Loucy (cell line): ENCODE measurements at regions not wholly inside any gene's neighbourhood (a gene's known extent, or its start where the extent isn't known, plus 50 kb on each side); places are given as distances from the start of the nearest gene placed in this dataset.

Experiments used
- H2AFZ ChIP-seq: fragments of 200-600 bp; sonication (generic); 2 replicates; pipeline ENCODE4 v1.6.0; 2016; ENCODE audit warnings: antibody characterized with exemption, mild to moderate bottlenecking, low read length, moderate library complexity
- H3F3A ChIP-seq: fragments of 200-600 bp; 2 replicates; pipeline ENCODE4 v1.6.0; 2016; ENCODE audit warnings: antibody characterized with exemption, low read depth, mild to moderate bottlenecking
- H3K27me3 ChIP-seq: fragments of 200-600 bp; sonication (generic); 2 replicates; pipeline ENCODE4 v1.6.1; 2014; ENCODE audit warnings: low read length, mild to moderate bottlenecking; ENCODE audit not compliant: insufficient read depth, poor library complexity, severe bottlenecking
- H3K36me3 ChIP-seq: fragments of 200-600 bp; sonication (generic); 2 replicates; pipeline ENCODE4 v1.6.1; 2016; ENCODE audit warnings: low read length; ENCODE audit not compliant: insufficient read depth
- H3K4me1 ChIP-seq: fragments of 200-600 bp; sonication (generic); 2 replicates; pipeline ENCODE4 v1.5.1; 2014; ENCODE audit warnings: low read length, mild to moderate bottlenecking; ENCODE audit not compliant: insufficient read depth, poor library complexity, severe bottlenecking
- H3K4me2 ChIP-seq: fragments of 200-600 bp; sonication (generic); 2 replicates; pipeline ENCODE4 v1.6.0; 2014; ENCODE audit warnings: antibody characterized with exemption, low read length, low read depth, mild to moderate bottlenecking; ENCODE audit not compliant: poor library complexity, severe bottlenecking
- H3K4me3 ChIP-seq: fragments of 200-600 bp; sonication (generic); 2 replicates; pipeline ENCODE4 v1.5.1; 2014; ENCODE audit warnings: low read length, mild to moderate bottlenecking, mixed read lengths; ENCODE audit not compliant: poor library complexity, severe bottlenecking
- H3K79me2 ChIP-seq: fragments of 200-600 bp; sonication (generic); 2 replicates; pipeline ENCODE4 v1.6.1; 2014; ENCODE audit warnings: low read length; ENCODE audit not compliant: insufficient read depth
- H3K9ac ChIP-seq: fragments of 200-600 bp; sonication (generic); 2 replicates; pipeline ENCODE4 v1.6.0; 2014; ENCODE audit warnings: mild to moderate bottlenecking, low read depth, low read length, moderate library complexity; ENCODE audit not compliant: poor library complexity, severe bottlenecking
- H3K9me2 ChIP-seq: fragments of 200-600 bp; sonication (generic); replicated peaks from 2 replicates; pipeline ENCODE4 v1.6.1; 2016; ENCODE audit warnings: low read depth, low read length, mixed read lengths
- H3K9me3 ChIP-seq: fragments of 200-600 bp; sonication (generic); 2 replicates; pipeline ENCODE4 v1.6.1; 2014; ENCODE audit warnings: mild to moderate bottlenecking, antibody characterized with exemption, low read length, low read depth; ENCODE audit not compliant: insufficient read depth
- H4K20me1 ChIP-seq: fragments of 200-600 bp; sonication (generic); 2 replicates; pipeline ENCODE4 v1.6.0; 2014; ENCODE audit warnings: antibody characterized with exemption, low read length, mild to moderate bottlenecking; ENCODE audit not compliant: insufficient read depth, poor library complexity, severe bottlenecking
- EZH2phosphoT487 ChIP-seq: fragments of 200-600 bp; IDR thresholded peaks from 2 replicates; pipeline ENCODE4 v1.6.1; 2018; ENCODE audit warnings: antibody characterized with exemption, mild to moderate bottlenecking, moderate library complexity, borderline replicate concordance
- TF ChIP-seq, protein P1 (sequence below): fragments of 200-600 bp; sonication (generic); conservative IDR thresholded peaks from 2 replicates; pipeline ENCODE4 v1.5.1; 2014; ENCODE audit warnings: mild to moderate bottlenecking, antibody characterized with exemption, low read length

DNA sequence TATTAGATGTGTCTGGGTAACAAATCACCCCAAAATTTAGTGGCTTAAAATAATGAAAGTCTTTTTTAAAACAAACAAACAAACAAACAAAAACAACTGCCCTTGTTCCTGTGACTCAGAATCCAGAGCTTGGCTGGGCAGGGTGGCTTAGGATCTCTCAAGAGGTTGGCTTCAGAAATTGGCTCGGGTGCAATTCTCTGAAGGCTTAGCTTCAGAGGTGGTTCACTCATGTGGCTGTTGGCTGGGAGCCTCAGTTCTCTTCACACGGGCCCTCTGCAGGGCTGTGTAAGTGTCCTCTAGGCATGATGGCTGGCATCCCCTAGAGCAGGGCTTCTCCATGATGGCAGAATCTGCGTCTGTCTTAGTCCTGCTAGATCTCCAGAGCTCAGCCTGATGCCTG, 179.9 kb upstream of the BCOR start:
- H3K36me3 ChIP-seq, result no peaks in the 10 kb centered on the region
- H3K79me2 ChIP-seq, result no peaks in the 10 kb centered on the region
- no peak overlapping the region for H3K9ac ChIP-seq
- H2AFZ ChIP-seq, result no peak overlapping the region
- no peak overlapping the region for H3K4me3 ChIP-seq
- no peak overlapping the region for H3K4me2 ChIP-seq
- H3K9me3 ChIP-seq, result no peaks in the 10 kb centered on the region
- no peaks in the 10 kb centered on the region for H3K27me3 ChIP-seq
- H3K4me1 ChIP-seq, result peaks cover 39% of the 10 kb centered on the region
- H4K20me1 ChIP-seq, result no peaks in the 10 kb centered on the region
- H3K9me2 ChIP-seq, result no peaks in the 10 kb centered on the region
- TF ChIP-seq EZH2phosphoT487, result no peak
- TF ChIP-seq, protein P1, sequence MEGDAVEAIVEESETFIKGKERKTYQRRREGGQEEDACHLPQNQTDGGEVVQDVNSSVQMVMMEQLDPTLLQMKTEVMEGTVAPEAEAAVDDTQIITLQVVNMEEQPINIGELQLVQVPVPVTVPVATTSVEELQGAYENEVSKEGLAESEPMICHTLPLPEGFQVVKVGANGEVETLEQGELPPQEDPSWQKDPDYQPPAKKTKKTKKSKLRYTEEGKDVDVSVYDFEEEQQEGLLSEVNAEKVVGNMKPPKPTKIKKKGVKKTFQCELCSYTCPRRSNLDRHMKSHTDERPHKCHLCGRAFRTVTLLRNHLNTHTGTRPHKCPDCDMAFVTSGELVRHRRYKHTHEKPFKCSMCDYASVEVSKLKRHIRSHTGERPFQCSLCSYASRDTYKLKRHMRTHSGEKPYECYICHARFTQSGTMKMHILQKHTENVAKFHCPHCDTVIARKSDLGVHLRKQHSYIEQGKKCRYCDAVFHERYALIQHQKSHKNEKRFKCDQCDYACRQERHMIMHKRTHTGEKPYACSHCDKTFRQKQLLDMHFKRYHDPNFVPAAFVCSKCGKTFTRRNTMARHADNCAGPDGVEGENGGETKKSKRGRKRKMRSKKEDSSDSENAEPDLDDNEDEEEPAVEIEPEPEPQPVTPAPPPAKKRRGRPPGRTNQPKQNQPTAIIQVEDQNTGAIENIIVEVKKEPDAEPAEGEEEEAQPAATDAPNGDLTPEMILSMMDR, result no peak
- no peaks in the 10 kb centered on the region for H3F3A ChIP-seq

DNA sequence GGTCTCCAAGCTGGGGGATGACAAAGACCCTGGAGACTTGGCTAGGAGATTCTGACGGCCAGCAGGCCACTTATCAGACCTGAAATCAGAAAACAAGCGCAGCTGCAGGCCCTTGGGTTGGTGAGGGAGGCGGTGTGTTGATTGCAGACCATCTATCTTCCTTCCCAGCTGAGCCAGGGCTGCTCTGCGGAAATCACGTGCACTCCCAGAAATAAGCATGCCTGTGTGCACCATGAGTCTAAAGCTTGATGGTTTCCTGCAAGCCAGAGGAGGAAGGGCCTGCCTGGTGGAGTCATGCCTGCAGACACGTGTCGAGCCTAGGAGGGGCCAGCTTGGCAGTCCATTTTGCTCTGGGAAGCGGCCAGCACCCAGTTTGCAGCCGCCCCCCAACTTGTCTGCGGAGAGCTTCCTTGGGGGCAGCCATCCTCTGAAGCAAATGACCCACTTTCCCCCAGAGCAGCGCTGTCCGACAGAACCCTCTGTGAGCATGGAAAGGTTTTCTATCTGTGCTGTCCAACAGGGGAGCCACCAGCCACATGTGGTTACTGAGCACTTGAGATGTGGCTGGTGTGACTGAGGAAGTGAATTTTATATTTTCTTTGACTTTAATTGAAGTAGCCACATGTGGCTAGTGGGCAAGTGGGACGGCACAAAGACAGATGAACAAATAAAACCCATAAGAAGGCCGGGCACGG, 175.7 kb upstream of the BCOR start:
- Histone ChIP-seq H3K36me3 (no peaks in the 10 kb centered on the region), H3K4me3 (peak overlapping the region; percentile 52), H3K4me2 (peak overlapping the region; percentile 74), H4K20me1 (no peaks in the 10 kb centered on the region), H3K27me3 (no peaks in the 10 kb centered on the region), H2AFZ (no peak overlapping the region), H3K9me3 (no peaks in the 10 kb centered on the region), H3K4me1 (peaks cover 25% of the 10 kb centered on the region), H3K9me2 (no peaks in the 10 kb centered on the region), H3K9ac (peak overlapping the region; percentile 62), H3F3A (no peaks in the 10 kb centered on the region), H3K79me2 (no peaks in the 10 kb centered on the region)
- TF ChIP-seq, protein P1, result no peak
- no peak for TF ChIP-seq EZH2phosphoT487

DNA sequence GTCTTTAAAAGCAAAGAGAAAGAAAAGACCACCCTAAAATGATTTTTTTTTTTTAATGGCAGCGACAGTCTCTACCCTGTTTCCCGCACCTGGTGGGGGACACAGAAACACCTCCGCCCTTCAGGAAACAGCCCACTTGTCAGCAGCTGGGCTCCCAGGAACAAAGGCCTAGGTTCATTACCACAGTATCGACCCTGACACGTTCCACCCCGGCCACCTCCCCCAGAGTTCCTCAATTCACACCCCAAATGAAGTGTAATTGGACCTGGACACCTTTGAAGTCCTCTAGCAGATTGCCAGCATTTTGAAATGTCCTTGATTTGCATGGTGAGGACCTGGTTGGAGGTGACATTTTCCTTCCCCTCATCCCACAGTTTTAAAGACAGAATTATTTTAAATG, 175.0 kb upstream of the BCOR start:
- Histone ChIP-seq H3K4me2 (peak overlapping the region; percentile 74), H2AFZ (no peak overlapping the region), H3K4me1 (peaks cover 25% of the 10 kb centered on the region), H3K9me2 (no peaks in the 10 kb centered on the region), H3K79me2 (no peaks in the 10 kb centered on the region), H4K20me1 (no peaks in the 10 kb centered on the region), H3K27me3 (no peaks in the 10 kb centered on the region), H3F3A (no peaks in the 10 kb centered on the region), H3K4me3 (peak overlapping the region; percentile 52), H3K9me3 (no peaks in the 10 kb centered on the region), H3K9ac (peak overlapping the region; percentile 62), H3K36me3 (no peaks in the 10 kb centered on the region)
- TF ChIP-seq EZH2phosphoT487, result no peak
- TF ChIP-seq, protein P1, result no peak
